Mammary epithelial cell (primary cell): ENCODE measurements at regions not wholly inside any gene's neighbourhood (a gene's known extent, or its start where the extent isn't known, plus 50 kb on each side); places are given as distances from the start of the nearest gene placed in this dataset.

Experiments used
- EZH2 ChIP-seq: IDR thresholded peaks from 2 replicates; pipeline ENCODE4 v1.6.1; 2012; ENCODE audit warnings: low read length, inconsistent platforms, borderline replicate concordance
- TF ChIP-seq, protein P1 (sequence below), 2 donors: IDR thresholded peaks in 1 of 2; conservative IDR thresholded peaks in 1 of 2; 2 replicates each; pipeline ENCODE4 v1.5.1; 2011 to 2012; ENCODE audit warnings: inconsistent platforms in 2 of 2, low read length in 2 of 2, mild to moderate bottlenecking in 2 of 2, control low read depth in 1 of 2, low read depth in 1 of 2; ENCODE audit not compliant: insufficient read depth in 1 of 2; ENCODE audit errors: extremely low read depth in 1 of 2

DNA sequence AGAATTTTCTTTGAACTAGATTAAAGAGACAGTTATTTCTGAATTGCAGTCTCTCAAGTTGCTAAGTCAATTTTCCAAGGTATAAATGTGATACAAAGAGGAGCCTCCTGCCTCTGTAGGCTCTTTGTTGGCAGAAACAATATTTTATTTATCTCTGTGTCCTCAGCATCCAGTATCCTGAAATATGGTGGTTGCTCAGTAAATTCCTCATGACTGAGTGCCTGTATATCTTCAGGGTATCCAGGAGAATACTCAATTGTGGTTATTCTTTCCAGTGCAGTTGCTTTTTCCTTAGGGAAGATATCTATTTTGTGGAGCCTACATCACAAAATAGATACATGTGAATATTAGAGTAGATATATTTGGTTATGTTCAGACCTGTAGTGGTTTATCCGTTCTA is 144.8 kb upstream of the FERD3L start:
- TF ChIP-seq, protein P1, sequence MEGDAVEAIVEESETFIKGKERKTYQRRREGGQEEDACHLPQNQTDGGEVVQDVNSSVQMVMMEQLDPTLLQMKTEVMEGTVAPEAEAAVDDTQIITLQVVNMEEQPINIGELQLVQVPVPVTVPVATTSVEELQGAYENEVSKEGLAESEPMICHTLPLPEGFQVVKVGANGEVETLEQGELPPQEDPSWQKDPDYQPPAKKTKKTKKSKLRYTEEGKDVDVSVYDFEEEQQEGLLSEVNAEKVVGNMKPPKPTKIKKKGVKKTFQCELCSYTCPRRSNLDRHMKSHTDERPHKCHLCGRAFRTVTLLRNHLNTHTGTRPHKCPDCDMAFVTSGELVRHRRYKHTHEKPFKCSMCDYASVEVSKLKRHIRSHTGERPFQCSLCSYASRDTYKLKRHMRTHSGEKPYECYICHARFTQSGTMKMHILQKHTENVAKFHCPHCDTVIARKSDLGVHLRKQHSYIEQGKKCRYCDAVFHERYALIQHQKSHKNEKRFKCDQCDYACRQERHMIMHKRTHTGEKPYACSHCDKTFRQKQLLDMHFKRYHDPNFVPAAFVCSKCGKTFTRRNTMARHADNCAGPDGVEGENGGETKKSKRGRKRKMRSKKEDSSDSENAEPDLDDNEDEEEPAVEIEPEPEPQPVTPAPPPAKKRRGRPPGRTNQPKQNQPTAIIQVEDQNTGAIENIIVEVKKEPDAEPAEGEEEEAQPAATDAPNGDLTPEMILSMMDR (conservative IDR thresholded peaks at IDR 0.05 in 1 of 2, IDR thresholded peaks at IDR 0.05 in 1 of 2; ENCODE audit: extremely low read depth in 1 of 2, insufficient read depth in 1 of 2, low read depth in 1 of 2, low read length in 2 of 2) = no peak
- no peak for TF ChIP-seq EZH2
